Sciatic nerve (tissue), 2 donors: ENCODE measurements at regions not wholly inside any gene's neighbourhood (a gene's known extent, or its start where the extent isn't known, plus 50 kb on each side); places are given as distances from the start of the nearest gene placed in this dataset.

Source experiments
- ATAC-seq: fragments of 200-7000 bp; cut with Tn5 transposase; one replicate; pipeline ENCODE4 v1.9.1; 2020; ENCODE audit warnings: mild to moderate bottlenecking, moderate library complexity
- DNase-seq: peaks from one replicate; pipeline ENCODE4 v3.0.0-alpha.2; 2020; ENCODE audit warnings: low spot score
- intact Hi-C: fragments of 100-400 bp; cut with DNase I; formaldehyde crosslinking; loops from one replicate; pipeline ENCODE4 v1.14.2; 2022
- donor health status: DM: no; HTN: no; CAD: no.
- donor health status: DM: no; HTN: no; CAD: no.

- DNase-seq: no peak
- ATAC-seq: no peak
- intact Hi-C loops: no loop called here
These were observed 413.0 kb downstream of the ZNF608 start for GRCh38 chr5:124333298-124333979.

DNA sequence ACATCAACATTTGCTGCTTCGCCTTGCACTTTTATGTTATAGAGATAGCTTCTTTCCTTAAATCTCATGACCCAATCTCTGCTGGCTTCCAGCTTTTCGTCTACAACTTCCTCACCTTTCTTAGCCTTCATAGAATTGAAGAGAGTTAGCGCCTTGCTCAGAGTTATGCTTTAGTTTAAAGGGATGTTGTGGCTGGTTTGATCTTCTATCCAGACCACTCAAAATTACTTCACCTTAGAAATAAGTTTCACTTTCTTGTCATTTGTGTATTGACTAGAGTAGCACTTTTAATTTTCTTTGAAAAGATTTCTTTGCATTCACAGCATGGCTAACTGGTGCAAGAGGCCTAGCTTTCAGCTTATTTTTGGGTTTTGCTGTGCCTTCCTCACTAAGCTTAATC lies 414.2 kb downstream of the ZNF608 start:
- ATAC-seq: no peak
- intact Hi-C loops: no loop called here
- no peak for DNase-seq

DNA sequence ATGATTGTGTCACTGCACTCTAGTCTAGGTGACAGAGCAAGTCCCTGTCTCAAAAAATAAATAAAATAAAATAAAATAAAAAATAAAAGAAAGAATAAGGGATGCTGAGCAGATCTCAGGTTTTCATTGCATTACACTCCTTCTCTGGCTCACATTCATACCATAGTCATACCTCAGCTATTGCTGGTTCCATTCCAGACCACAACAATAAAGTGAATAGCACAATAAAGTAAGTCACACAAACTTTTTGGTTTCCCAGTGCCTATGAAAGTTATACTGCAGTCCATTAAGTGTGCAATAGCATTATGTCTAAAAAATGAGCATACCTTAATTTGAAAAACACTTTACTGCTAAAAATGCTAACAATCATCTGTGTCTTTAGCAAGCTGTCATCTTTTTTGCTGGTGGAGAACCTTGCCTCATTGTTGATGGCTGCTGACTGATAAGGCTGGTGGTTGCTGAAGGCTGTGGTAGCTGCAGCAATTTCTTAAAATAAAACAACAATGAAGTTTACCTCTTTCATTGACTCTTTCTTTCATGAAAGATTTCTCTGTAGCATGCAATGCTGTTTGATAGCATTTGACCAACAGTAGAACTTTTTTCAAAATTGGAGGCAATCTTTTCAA lies 415.7 kb downstream of the ZNF608 start:
- intact Hi-C loops: no loop called here
- DNase-seq (no peak), ATAC-seq (no peak)

- intact Hi-C loops: no loop called here
- no peak for DNase-seq
- ATAC-seq: no peak
These were observed 418.2 kb downstream of the ZNF608 start for GRCh38 chr5:124328201-124328600.

- ATAC-seq: no peak
- DNase-seq: no peak
- intact Hi-C loops: no loop called here
These were observed 427.8 kb downstream of the ZNF608 start for GRCh38 chr5:124318661-124319060.

DNA sequence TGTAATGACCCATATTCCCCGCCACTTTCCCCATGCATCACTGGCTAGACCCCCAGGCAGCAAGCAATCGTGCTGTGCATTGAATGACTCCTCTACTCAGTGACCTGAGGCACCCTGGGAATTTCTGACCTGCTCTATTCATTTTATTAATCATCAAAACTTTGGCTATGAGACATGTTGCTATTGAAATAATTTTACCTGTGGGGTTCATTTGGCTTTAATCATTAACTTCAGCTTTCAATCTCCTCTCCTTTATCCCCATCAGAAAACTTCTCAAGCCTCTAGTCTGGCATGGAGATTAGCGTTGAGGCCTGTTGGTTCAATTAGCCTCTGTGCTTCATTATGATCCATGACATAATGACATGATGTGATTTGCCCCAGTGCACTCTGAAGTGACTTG lies 429.0 kb downstream of the ZNF608 start:
- intact Hi-C loops: no loop called here
- ATAC-seq: no peak
- DNase-seq: no peak

- ATAC-seq (no peak), DNase-seq (no peak)
- intact Hi-C loops: no loop called here
These were observed 430.6 kb downstream of the ZNF608 start for GRCh38 chr5:124315741-124316415.

GRCh38 chr5:124310453-124310852 lies 436.0 kb downstream of the ZNF608 start:
- intact Hi-C loops: no loop called here
- ATAC-seq (no peak), DNase-seq (no peak)

- ATAC-seq (no peak), DNase-seq (no peak)
- intact Hi-C loops: no loop called here
These were observed 437.0 kb downstream of the ZNF608 start for GRCh38 chr5:124309241-124309980.

- no peak for DNase-seq
- ATAC-seq: no peak
- intact Hi-C loops: no loop called here
These were observed 443.1 kb downstream of the ZNF608 start for GRCh38 chr5:124303366-124303765.

DNA sequence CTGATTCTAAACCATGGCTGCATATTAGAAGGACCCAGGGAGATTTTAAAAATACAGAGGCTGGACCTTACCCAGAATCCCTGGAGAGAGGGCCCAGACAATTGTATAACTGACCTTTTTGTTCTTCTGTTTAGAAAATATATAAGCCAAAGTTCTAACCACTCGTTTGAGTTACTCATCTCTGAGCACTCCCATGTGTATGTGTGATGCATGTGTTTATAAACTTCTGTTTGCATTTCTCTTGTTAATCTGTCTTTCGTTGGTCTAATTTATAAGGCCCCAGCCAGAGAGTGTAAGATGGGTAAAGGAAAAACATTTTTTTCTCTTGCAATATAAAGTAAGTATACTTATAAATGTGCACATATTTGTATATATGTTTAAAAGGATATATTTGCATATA lies 443.9 kb downstream of the ZNF608 start:
- DNase-seq (no peak), ATAC-seq (no peak)
- intact Hi-C loops: no loop called here

DNA sequence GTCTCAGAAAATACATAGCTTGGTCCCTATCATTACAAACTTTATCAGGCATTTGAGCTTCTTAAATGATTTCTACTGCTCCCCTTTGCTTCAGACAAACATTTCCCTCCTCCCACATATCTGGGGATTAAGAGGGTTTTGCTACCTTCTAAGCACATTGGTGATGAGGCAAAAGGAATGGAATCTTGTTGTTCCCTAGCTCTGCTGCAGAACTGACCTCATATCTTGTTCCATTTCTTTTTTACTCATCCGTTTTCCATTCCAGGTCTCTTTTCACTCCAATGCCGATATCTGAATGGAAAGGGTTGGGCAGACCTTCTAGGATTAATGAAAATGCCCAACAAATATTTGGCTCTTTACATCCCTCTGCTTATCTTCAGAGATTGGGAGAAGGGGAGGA lies 444.6 kb downstream of the ZNF608 start:
- DNase-seq (no peak), ATAC-seq (no peak)
- intact Hi-C loops: no loop called here

- intact Hi-C loops: no loop called here
- DNase-seq: no peak
- ATAC-seq: no peak
These were observed 445.4 kb downstream of the ZNF608 start for GRCh38 chr5:124300815-124301621.

DNA sequence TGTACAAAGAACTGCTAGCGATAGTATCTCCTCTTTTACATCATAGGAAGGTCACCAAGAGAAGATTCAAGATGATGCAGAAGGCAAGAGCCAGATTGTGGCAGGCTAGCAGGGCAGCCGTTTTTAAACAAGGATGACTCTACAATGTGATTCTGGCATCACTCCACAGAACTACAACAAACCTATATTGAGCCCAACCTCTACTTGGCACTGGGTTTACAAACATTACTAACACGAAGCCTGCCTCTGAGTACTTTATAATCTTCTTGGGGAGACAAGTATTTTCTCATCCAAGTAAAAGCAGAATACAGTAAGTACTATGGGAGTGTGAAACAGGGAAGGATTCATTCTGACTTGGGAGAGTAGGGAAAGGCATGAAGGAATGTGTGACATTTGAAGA lies 448.6 kb downstream of the ZNF608 start:
- ATAC-seq: no peak
- intact Hi-C loops: no loop called here
- DNase-seq: no peak

- DNase-seq: no peak
- intact Hi-C loops: no loop called here
- ATAC-seq: no peak
These were observed 454.1 kb downstream of the ZNF608 start for GRCh38 chr5:124292322-124292855.

DNA sequence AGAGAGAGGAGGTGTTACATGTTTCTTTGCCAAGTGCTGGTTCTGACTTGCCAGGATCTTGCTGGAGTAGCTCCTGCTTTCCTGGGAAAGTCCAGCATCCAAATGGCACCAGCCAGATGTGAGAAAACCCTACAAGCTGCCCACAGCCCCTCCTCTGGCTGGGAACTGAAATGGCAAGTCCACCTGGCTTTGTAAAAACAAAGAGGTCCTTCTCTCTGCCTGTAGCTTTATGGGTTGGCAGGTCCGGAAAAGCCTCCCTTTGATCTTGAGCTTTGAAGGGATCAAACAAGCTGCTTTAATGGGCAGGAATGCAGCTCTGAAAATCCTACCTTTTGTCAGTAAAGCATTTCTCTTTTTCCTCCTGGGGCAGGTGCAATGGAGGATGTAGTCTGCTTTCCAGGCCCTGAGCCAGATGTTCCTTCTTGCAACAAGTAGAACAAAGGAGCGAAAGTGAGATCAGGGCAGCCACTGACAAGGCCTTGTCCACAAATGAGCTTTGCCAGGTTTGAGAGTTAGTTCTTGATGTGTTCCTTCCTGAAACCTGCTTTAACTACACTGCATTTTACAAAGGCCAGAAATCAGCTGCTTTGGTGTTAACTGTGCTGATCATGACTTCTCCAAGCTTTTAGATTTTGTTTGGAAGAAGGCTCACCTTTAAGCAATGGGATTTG lies 456.7 kb downstream of the ZNF608 start:
- intact Hi-C loops: no loop called here
- DNase-seq (no peak), ATAC-seq (no peak)

DNA sequence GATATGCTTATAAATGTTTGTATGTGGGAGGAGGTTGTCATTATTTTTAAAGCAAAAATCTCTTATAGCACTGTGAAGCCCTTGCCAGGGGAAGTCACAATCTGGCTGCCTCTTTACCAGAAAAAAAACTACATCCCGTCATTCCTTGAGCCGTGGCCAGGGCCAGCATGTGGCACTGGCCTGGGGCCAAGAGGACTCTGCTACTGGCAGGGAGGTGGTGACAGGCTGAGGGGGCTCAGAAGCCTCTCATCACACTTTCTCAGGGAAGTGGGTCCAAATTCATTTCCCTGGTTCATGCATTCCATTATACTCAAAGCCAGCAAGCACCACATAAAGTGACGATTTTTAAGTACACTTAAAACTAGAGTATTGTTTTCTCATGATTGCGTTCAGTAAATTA lies 457.3 kb downstream of the ZNF608 start:
- intact Hi-C loops: no loop called here
- ATAC-seq (no peak), DNase-seq (no peak)

GRCh38 chr5:124287813-124288212 lies 458.6 kb downstream of the ZNF608 start:
- intact Hi-C loops: no loop called here
- no peak for ATAC-seq
- no peak for DNase-seq
